DND-41 (cell line): ENCODE measurements at regions not wholly inside any gene's neighbourhood (a gene's known extent, or its start where the extent isn't known, plus 50 kb on each side); places are given as distances from the start of the nearest gene placed in this dataset.

Experiments used
- ATAC-seq: fragments of 200-7000 bp; cut with Tn5 transposase; 3 replicates; pipeline ENCODE4 v1.9.1; 2021; ENCODE audit warnings: low read depth; ENCODE audit not compliant: insufficient read depth
- DNase-seq: peaks from one replicate; pipeline ENCODE4 v3.0.0-alpha.2; 2020
- H2AFZ ChIP-seq: 2 replicates; pipeline ENCODE4 v1.6.0; 2012; ENCODE audit warnings: low read depth, low read length
- H3K27ac ChIP-seq: 2 replicates; pipeline ENCODE4 v1.5.1; 2012; ENCODE audit warnings: low read length, inconsistent platforms
- H3K27me3 ChIP-seq: fragments of 200-600 bp; sonication (generic); 2 replicates; pipeline ENCODE4 v1.6.0; 2012; ENCODE audit warnings: low read length, mild to moderate bottlenecking, inconsistent platforms; ENCODE audit not compliant: insufficient read depth, poor library complexity
- H3K36me3 ChIP-seq: 2 replicates; pipeline ENCODE4 v1.5.1; 2012; ENCODE audit warnings: low read length, inconsistent platforms; ENCODE audit not compliant: insufficient read depth
- H3K4me1 ChIP-seq: 2 replicates; pipeline ENCODE4 v1.5.1; 2012; ENCODE audit warnings: mild to moderate bottlenecking, low read length; ENCODE audit not compliant: insufficient read depth
- H3K4me2 ChIP-seq: 2 replicates; pipeline ENCODE4 v1.6.0; 2012; ENCODE audit warnings: mild to moderate bottlenecking, moderate library complexity, low read length, inconsistent platforms; ENCODE audit not compliant: insufficient read depth
- H3K4me3 ChIP-seq, 2 experiments: fragments of 200-600 bp in 1 of 2; shearing (Covaris generic) in 1 of 2; 2 replicates each; pipeline ENCODE4 v1.5.1; 2012 to 2016; ENCODE audit warnings: inconsistent platforms in 2 of 2, low read length in 2 of 2, mild to moderate bottlenecking in 2 of 2, low read depth in 1 of 2, moderate library complexity in 1 of 2
- H3K79me2 ChIP-seq: 2 replicates; pipeline ENCODE4 v1.6.0; 2012; ENCODE audit warnings: low read length, inconsistent platforms; ENCODE audit not compliant: insufficient read depth
- H3K9ac ChIP-seq: 2 replicates; pipeline ENCODE4 v1.6.0; 2012; ENCODE audit warnings: low read depth, mild to moderate bottlenecking, inconsistent platforms, low read length, moderate library complexity
- H3K9me3 ChIP-seq: 2 replicates; pipeline ENCODE4 v1.5.1; 2012; ENCODE audit warnings: low read length, moderate library complexity, mild to moderate bottlenecking, inconsistent platforms; ENCODE audit not compliant: insufficient read depth, severe bottlenecking
- H4K20me1 ChIP-seq: 2 replicates; pipeline ENCODE4 v1.6.0; 2012; ENCODE audit warnings: low read length; ENCODE audit not compliant: insufficient read depth
- CTCF ChIP-seq: IDR thresholded peaks from 2 replicates; pipeline ENCODE4 v1.5.1; 2012; ENCODE audit warnings: borderline replicate concordance, low read length, moderate library complexity, mild to moderate bottlenecking; ENCODE audit not compliant: poor library complexity, severe bottlenecking; ENCODE audit errors: extremely low read depth
- EZH2 ChIP-seq: IDR thresholded peaks from 3 replicates; pipeline ENCODE4 v1.6.1; 2012; ENCODE audit warnings: borderline replicate concordance, low read depth, mild to moderate bottlenecking, moderate library complexity, low read length, inconsistent platforms; ENCODE audit not compliant: severe bottlenecking

DNA sequence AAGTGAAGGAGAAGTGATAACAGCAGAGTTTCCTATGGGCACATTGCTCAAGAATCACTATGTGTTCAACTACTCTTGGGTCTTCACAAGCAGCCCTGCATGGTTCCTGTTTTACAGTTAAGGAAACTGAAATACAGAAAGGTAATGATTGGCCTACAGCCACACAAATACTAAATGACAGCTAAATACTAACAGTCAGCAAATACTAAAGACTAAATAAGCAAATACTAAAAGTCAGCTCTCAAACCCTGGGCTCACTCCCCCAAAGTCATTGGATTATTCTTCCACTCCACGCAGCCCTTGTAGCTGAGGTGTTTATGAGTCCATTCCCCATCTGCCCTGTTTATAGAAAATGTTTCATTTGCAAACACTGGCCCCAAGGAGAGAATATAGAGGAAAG lies 372.7 kb upstream of the CDH11 start:
- H3K4me1 ChIP-seq = no peaks in the 10 kb centered on the region
- no peak overlapping the region for H3K9ac ChIP-seq

DNA sequence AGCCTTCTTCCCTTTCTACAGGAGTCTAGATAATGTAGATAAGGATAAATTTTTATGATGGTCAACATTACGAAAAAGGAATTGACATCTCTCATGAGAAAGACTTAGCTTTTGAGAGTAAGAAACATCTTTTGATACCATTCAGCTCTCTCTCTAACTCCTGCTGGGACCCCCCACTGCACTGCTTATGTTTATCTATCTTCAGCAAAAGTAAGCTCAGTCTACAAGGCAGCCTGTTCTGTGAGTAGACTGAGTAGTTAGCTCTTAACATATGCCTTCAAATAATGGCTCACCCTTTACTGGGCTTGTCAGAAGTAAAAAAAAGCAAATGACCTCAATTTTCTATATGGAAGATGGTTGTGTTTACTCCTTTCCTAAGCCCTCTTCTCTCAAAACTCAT lies 372.2 kb upstream of the CDH11 start:
- H3K4me2 ChIP-seq = no peak overlapping the region
- no peak overlapping the region for H3K27ac ChIP-seq
- no peak overlapping the region for H3K9ac ChIP-seq
- no peaks in the 10 kb centered on the region for H4K20me1 ChIP-seq
- peaks cover 3% of the 10 kb centered on the region for H3K27me3 ChIP-seq
- H3K9me3 ChIP-seq = no peaks in the 10 kb centered on the region
- TF ChIP-seq EZH2 = no peak
- no peak for TF ChIP-seq CTCF
- H3K4me3 ChIP-seq = no peak overlapping the region
- H2AFZ ChIP-seq = no peak overlapping the region
- no peaks in the 10 kb centered on the region for H3K79me2 ChIP-seq
- DNase-seq (no peak), ATAC-seq (no peak)
- no peaks in the 10 kb centered on the region for H3K36me3 ChIP-seq
- H3K4me1 ChIP-seq = no peaks in the 10 kb centered on the region

More for the DNA sequence above, 372.7 kb upstream of the CDH11 start:
- no peak overlapping the region for H3K4me2 ChIP-seq
- DNase-seq (no peak), ATAC-seq (no peak)
- H3K36me3 ChIP-seq = no peaks in the 10 kb centered on the region
- no peak overlapping the region for H2AFZ ChIP-seq
- no peak overlapping the region for H3K27ac ChIP-seq
- no peak overlapping the region for H3K4me3 ChIP-seq
- H3K79me2 ChIP-seq = no peaks in the 10 kb centered on the region
- H3K27me3 ChIP-seq = peaks cover 3% of the 10 kb centered on the region
- no peaks in the 10 kb centered on the region for H3K9me3 ChIP-seq
- TF ChIP-seq EZH2 = no peak
- TF ChIP-seq CTCF = no peak
- H4K20me1 ChIP-seq = no peaks in the 10 kb centered on the region

GRCh38 chr16:65490286-65490685 lies 368.4 kb upstream of the CDH11 start:
- no peak for ATAC-seq
- Histone ChIP-seq H4K20me1 (no peaks in the 10 kb centered on the region), H3K4me2 (no peak overlapping the region), H2AFZ (no peak overlapping the region), H3K27me3 (peaks cover 2% of the 10 kb centered on the region), H3K4me3 (no peak overlapping the region), H3K79me2 (no peaks in the 10 kb centered on the region), H3K9ac (no peak overlapping the region), H3K9me3 (no peaks in the 10 kb centered on the region), H3K27ac (no peak overlapping the region), H3K4me1 (no peaks in the 10 kb centered on the region), H3K36me3 (no peaks in the 10 kb centered on the region)
- DNase-seq = no peak
- TF ChIP-seq CTCF (no peak), EZH2 (no peak)

GRCh38 chr16:65489531-65490023 lies 367.7 kb upstream of the CDH11 start:
- Histone ChIP-seq H3K4me1 (no peaks in the 10 kb centered on the region), H3K27me3 (no peaks in the 10 kb centered on the region), H2AFZ (no peak overlapping the region), H3K36me3 (no peaks in the 10 kb centered on the region), H3K9me3 (no peaks in the 10 kb centered on the region), H3K4me2 (no peak overlapping the region), H3K79me2 (no peaks in the 10 kb centered on the region), H3K9ac (no peak overlapping the region), H4K20me1 (no peaks in the 10 kb centered on the region), H3K4me3 (no peak overlapping the region), H3K27ac (no peak overlapping the region)
- no peak for ATAC-seq
- no peak for DNase-seq
- no peak for TF ChIP-seq EZH2
- no peak for TF ChIP-seq CTCF
